MM.1S (cell line): ENCODE measurements at regions not wholly inside any gene's neighbourhood (a gene's known extent, or its start where the extent isn't known, plus 50 kb on each side); places are given as distances from the start of the nearest gene placed in this dataset.
"Not testable (repeated sequence)": the region's sequence is repeated elsewhere in the genome, so short reads cannot be mapped to it uniquely, and the experiment has no call there.

Source experiments
- DNase-seq: peaks from one replicate; pipeline ENCODE4 v3.0.0-alpha.2; 2015
- H2AFZ ChIP-seq: fragments of 300-600 bp; sonication (generic); 2 replicates; pipeline ENCODE4 v1.6.0; 2016; ENCODE audit warnings: antibody characterized with exemption, low read length
- H3F3A ChIP-seq: fragments of 300-600 bp; sonication (generic); 2 replicates; pipeline ENCODE4 v1.6.1; 2016; ENCODE audit warnings: mild to moderate bottlenecking, antibody characterized with exemption, low read length, moderate library complexity, mixed read lengths; ENCODE audit not compliant: insufficient read depth
- H3K27ac ChIP-seq: fragments of 300-600 bp; sonication (generic); 2 replicates; pipeline ENCODE4 v1.5.1; 2016; ENCODE audit warnings: mild to moderate bottlenecking, low read length
- H3K27me3 ChIP-seq: fragments of 300-600 bp; sonication (generic); replicated peaks from 2 replicates; pipeline ENCODE4 v1.6.0; 2016; ENCODE audit warnings: low read length; ENCODE audit not compliant: insufficient read depth
- H3K36me3 ChIP-seq: fragments of 300-600 bp; sonication (generic); replicated peaks from 2 replicates; pipeline ENCODE4 v1.6.1; 2016; ENCODE audit warnings: mild to moderate bottlenecking, low read length, mixed read lengths; ENCODE audit not compliant: insufficient read depth
- H3K4me1 ChIP-seq: fragments of 300-600 bp; sonication (generic); 2 replicates; pipeline ENCODE4 v1.6.1; 2016; ENCODE audit warnings: low read length, mixed read lengths
- H3K4me2 ChIP-seq: fragments of 300-600 bp; sonication (generic); 2 replicates; pipeline ENCODE4 v1.6.0; 2016; ENCODE audit warnings: low read depth, low read length
- H3K4me3 ChIP-seq: fragments of 300-600 bp; sonication (generic); 2 replicates; pipeline ENCODE4 v1.5.1; 2016; ENCODE audit warnings: low read length, mixed read lengths
- H3K79me2 ChIP-seq: fragments of 300-600 bp; sonication (generic); 2 replicates; pipeline ENCODE4 v1.6.1; 2016; ENCODE audit warnings: mixed run types, low read length, mixed read lengths
- H3K9ac ChIP-seq: fragments of 300-600 bp; sonication (generic); 2 replicates; pipeline ENCODE4 v1.6.1; 2016; ENCODE audit warnings: low read length, mixed read lengths
- H3K9me2 ChIP-seq: fragments of 300-600 bp; sonication (generic); replicated peaks from 2 replicates; pipeline ENCODE4 v1.6.1; 2016; ENCODE audit warnings: mild to moderate bottlenecking, low read length, mixed read lengths; ENCODE audit not compliant: insufficient read depth
- H3K9me3 ChIP-seq: fragments of 300-600 bp; sonication (generic); replicated peaks from 2 replicates; pipeline ENCODE4 v1.6.1; 2016; ENCODE audit warnings: mild to moderate bottlenecking, low read length, mixed read lengths; ENCODE audit not compliant: insufficient read depth
- H4K20me1 ChIP-seq: fragments of 300-600 bp; sonication (generic); 2 replicates; pipeline ENCODE4 v1.6.1; 2016; ENCODE audit warnings: mild to moderate bottlenecking, low read length, moderate library complexity, mixed read lengths; ENCODE audit not compliant: insufficient read depth
- EZH2 ChIP-seq: fragments of 300-600 bp; sonication (generic); optimal IDR thresholded peaks from 2 replicates; pipeline ENCODE3; 2017; ENCODE audit warnings: low read depth, mild to moderate bottlenecking, antibody characterized with exemption, low read length, mixed read lengths
- EZH2phosphoT487 ChIP-seq: fragments of 300-600 bp; sonication (generic); IDR thresholded peaks from 2 replicates; pipeline ENCODE4 v1.6.1; 2018; ENCODE audit warnings: antibody characterized with exemption, low read length
- TF ChIP-seq, protein P1 (sequence below): fragments of 300-600 bp; sonication (generic); IDR thresholded peaks from 2 replicates; pipeline ENCODE4 v1.5.1; 2016; ENCODE audit warnings: antibody characterized with exemption, low read length, mixed read lengths

GRCh38 chr5:175337680-175338079 lies 106.3 kb downstream of the DRD1 start:
- Histone ChIP-seq H3K36me3 (no peaks in the 10 kb centered on the region), H3F3A (no peaks in the 10 kb centered on the region), H3K9me3 (no peaks in the 10 kb centered on the region), H3K27me3 (no peaks in the 10 kb centered on the region), H3K79me2 (no peaks in the 10 kb centered on the region), H4K20me1 (no peaks in the 10 kb centered on the region), H3K4me3 (no peak overlapping the region), H3K4me2 (no peak overlapping the region), H2AFZ (no peak overlapping the region), H3K27ac (no peak overlapping the region), H3K9me2 (no peaks in the 10 kb centered on the region), H3K9ac (no peak overlapping the region), H3K4me1 (no peaks in the 10 kb centered on the region)
- no peak for TF ChIP-seq EZH2
- TF ChIP-seq, protein P1, sequence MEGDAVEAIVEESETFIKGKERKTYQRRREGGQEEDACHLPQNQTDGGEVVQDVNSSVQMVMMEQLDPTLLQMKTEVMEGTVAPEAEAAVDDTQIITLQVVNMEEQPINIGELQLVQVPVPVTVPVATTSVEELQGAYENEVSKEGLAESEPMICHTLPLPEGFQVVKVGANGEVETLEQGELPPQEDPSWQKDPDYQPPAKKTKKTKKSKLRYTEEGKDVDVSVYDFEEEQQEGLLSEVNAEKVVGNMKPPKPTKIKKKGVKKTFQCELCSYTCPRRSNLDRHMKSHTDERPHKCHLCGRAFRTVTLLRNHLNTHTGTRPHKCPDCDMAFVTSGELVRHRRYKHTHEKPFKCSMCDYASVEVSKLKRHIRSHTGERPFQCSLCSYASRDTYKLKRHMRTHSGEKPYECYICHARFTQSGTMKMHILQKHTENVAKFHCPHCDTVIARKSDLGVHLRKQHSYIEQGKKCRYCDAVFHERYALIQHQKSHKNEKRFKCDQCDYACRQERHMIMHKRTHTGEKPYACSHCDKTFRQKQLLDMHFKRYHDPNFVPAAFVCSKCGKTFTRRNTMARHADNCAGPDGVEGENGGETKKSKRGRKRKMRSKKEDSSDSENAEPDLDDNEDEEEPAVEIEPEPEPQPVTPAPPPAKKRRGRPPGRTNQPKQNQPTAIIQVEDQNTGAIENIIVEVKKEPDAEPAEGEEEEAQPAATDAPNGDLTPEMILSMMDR = no peak
- no peak for TF ChIP-seq EZH2phosphoT487
- no peak for DNase-seq

GRCh38 chr5:175336781-175337180 lies 107.2 kb downstream of the DRD1 start:
- H3K4me2 ChIP-seq = no peak overlapping the region
- H3K9me2 ChIP-seq = no peaks in the 10 kb centered on the region
- H3K27ac ChIP-seq = no peak overlapping the region
- H4K20me1 ChIP-seq = no peaks in the 10 kb centered on the region
- no peak overlapping the region for H2AFZ ChIP-seq
- no peak for TF ChIP-seq EZH2
- TF ChIP-seq, protein P1 = no peak
- no peaks in the 10 kb centered on the region for H3K27me3 ChIP-seq
- H3K4me1 ChIP-seq = no peaks in the 10 kb centered on the region
- H3K79me2 ChIP-seq = no peaks in the 10 kb centered on the region
- no peak overlapping the region for H3K9ac ChIP-seq
- no peak for DNase-seq
- H3K4me3 ChIP-seq = no peak overlapping the region
- no peaks in the 10 kb centered on the region for H3K9me3 ChIP-seq
- no peaks in the 10 kb centered on the region for H3F3A ChIP-seq
- H3K36me3 ChIP-seq = no peaks in the 10 kb centered on the region

GRCh38 chr5:175335691-175336090 lies 108.3 kb downstream of the DRD1 start:
- Histone ChIP-seq H3K9me2 (no peaks in the 10 kb centered on the region), H4K20me1 (no peaks in the 10 kb centered on the region), H3K4me3 (no peak overlapping the region), H3K9me3 (no peaks in the 10 kb centered on the region), H3K79me2 (no peaks in the 10 kb centered on the region), H2AFZ (no peak overlapping the region), H3K9ac (no peak overlapping the region), H3K27me3 (no peaks in the 10 kb centered on the region), H3K4me2 (no peak overlapping the region), H3K27ac (no peak overlapping the region), H3K4me1 (no peaks in the 10 kb centered on the region), H3F3A (no peaks in the 10 kb centered on the region), H3K36me3 (no peaks in the 10 kb centered on the region)
- DNase-seq = no peak
- TF ChIP-seq EZH2phosphoT487 = no peak
- TF ChIP-seq, protein P1 = no peak
- no peak for TF ChIP-seq EZH2

DNA sequence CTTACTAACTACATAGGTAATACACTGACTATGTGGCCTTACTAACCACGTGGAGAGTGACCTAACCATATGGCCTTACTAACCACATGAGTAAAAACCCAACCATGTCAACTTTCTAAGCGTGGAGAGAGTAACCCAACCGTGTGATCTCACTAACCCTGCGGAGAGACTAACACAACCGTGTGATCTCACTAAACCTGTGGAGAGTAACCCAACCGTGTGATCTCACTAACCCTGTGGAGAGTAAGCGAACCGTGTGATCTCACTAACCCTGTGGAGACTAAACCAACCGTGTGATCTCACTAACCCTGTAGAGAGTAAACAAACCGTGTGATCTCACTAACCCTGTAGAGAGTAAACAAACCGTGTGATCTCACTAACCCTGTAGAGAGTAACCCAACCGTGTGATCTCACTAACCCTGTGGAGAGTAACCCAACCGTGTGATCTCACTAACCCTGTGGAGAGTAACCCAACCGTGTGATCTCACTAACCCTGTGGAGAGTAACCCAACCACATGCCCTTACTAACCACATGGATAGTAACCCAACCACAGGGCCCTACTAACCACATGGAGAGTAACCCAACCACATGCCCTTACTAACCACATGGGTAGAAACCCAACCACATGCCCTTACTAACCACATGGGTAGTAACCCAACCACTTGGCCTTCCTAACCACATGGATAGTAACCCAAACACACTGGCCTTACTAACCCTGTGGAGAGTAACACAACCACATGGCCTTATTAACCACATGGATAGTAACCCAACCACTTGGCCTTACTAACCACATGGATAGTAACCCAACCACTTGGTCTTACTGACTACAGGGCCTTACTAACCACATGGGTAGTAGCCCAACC lies 112.6 kb downstream of the DRD1 start:
- H3K4me1 ChIP-seq, H3F3A ChIP-seq, H2AFZ ChIP-seq, H3K4me3 ChIP-seq, H3K79me2 ChIP-seq, H3K9me3 ChIP-seq, H3K36me3 ChIP-seq, H3K27ac ChIP-seq, H4K20me1 ChIP-seq, H3K4me2 ChIP-seq, H3K9me2 ChIP-seq, DNase-seq, H3K9ac ChIP-seq, H3K27me3 ChIP-seq: not testable (repeated sequence)
